ENCODE measurements at regions not wholly inside any gene's neighbourhood (a gene's known extent, or its start where the extent isn't known, plus 50 kb on each side); places are given as distances from the start of the nearest gene placed in this dataset.

DNA sequence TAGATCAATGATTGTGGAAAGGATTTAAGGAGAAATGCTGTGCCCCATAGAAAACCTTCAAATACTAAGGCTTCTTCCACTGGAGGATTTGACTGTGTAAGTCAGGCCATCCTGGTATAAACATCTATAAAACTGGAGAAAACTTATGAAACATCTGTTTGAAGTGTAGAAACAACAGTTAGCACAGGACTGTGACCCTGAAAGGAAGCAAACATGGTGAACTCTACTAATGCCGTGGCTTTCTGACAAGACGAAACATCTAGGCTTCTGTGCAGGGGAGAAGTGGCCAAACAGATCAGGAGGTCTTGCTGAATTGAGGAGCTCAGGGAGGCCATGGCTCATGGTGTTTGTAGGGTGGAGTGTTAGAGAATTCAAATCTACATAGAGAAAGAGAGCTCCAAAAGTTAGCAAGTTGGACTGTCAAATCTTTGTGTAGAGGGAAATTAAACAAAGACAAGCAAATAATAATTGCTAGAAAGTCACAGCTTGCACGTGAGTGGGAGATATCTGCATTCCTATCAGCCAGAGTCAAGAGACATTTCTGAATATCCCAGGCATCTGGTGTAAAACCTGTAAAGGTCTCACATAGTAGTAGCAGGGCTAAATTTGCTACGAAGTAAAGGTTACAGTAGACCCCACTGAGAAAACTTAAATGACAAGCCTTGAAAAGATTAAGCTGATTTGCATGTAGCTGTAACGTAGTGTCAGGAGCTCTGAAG, 566.8 kb upstream of the B3GALT2 start:
- no peak for DNase-seq
- Histone ChIP-seq H3K4me3 (no peak overlapping the region), H3K27ac (no peak overlapping the region), H3K36me3 (no peaks in the 10 kb centered on the region), H3K27me3 (no peaks in the 10 kb centered on the region), H3K4me1 (no peaks in the 10 kb centered on the region), H3K9me3 (no peaks in the 10 kb centered on the region)
- TF ChIP-seq, protein P1, sequence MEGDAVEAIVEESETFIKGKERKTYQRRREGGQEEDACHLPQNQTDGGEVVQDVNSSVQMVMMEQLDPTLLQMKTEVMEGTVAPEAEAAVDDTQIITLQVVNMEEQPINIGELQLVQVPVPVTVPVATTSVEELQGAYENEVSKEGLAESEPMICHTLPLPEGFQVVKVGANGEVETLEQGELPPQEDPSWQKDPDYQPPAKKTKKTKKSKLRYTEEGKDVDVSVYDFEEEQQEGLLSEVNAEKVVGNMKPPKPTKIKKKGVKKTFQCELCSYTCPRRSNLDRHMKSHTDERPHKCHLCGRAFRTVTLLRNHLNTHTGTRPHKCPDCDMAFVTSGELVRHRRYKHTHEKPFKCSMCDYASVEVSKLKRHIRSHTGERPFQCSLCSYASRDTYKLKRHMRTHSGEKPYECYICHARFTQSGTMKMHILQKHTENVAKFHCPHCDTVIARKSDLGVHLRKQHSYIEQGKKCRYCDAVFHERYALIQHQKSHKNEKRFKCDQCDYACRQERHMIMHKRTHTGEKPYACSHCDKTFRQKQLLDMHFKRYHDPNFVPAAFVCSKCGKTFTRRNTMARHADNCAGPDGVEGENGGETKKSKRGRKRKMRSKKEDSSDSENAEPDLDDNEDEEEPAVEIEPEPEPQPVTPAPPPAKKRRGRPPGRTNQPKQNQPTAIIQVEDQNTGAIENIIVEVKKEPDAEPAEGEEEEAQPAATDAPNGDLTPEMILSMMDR (IDR thresholded peaks at IDR 0.05): no peak
- no peak for TF ChIP-seq POLR2A (IDR thresholded peaks at IDR 0.05)

DNA sequence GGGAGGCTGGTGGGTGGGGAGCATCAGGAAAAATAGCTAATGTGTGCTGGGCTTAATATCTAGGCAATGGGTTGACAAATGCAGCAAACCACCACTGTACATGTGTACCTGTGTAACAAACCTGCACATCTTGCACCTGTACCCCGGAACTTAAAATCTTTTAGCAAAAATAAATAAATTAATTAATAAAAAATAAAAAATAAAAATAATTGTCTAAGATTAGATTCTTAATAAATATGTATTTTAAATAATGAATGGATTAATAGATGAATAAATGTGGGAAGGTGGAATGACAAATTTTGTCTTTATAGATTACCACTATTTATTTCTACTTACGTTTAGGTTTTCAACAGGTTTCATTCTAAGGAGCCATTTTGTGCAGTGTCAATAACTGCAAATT, 563.5 kb upstream of the B3GALT2 start:
- Histone ChIP-seq H3K36me3 (no peaks in the 10 kb centered on the region), H3K4me1 (no peaks in the 10 kb centered on the region), H3K27me3 (no peaks in the 10 kb centered on the region), H3K4me3 (no peak overlapping the region), H3K27ac (no peak overlapping the region), H3K9me3 (no peaks in the 10 kb centered on the region)
- TF ChIP-seq POLR2A (IDR thresholded peaks at IDR 0.05): no peak
- TF ChIP-seq, protein P1 (IDR thresholded peaks at IDR 0.05): no peak
- DNase-seq: no peak

DNA sequence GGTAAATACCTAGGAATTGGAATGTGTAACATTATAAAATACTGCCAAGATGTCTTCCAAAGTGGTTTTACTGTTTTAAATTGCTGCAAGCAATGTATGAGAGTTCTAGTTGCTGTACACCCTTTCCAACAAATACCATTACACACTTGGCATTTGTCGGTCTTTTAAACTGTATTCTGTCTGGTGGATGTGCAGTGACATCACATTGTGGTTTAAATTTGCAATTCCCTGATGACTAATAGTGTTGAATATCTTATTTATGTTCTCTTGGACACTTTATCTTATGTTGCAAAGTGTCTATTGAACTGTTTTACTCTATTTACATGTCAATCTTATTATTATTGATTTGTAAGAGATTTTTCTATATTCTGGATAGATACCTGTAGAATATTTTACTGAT, 561.2 kb upstream of the B3GALT2 start:
- Histone ChIP-seq H3K27ac (no peak overlapping the region), H3K4me3 (no peak overlapping the region), H3K27me3 (no peaks in the 10 kb centered on the region), H3K4me1 (no peaks in the 10 kb centered on the region), H3K36me3 (no peaks in the 10 kb centered on the region), H3K9me3 (no peaks in the 10 kb centered on the region)
- TF ChIP-seq, protein P1 (IDR thresholded peaks at IDR 0.05): no peak
- TF ChIP-seq POLR2A (IDR thresholded peaks at IDR 0.05): no peak
- no peak for DNase-seq

DNA sequence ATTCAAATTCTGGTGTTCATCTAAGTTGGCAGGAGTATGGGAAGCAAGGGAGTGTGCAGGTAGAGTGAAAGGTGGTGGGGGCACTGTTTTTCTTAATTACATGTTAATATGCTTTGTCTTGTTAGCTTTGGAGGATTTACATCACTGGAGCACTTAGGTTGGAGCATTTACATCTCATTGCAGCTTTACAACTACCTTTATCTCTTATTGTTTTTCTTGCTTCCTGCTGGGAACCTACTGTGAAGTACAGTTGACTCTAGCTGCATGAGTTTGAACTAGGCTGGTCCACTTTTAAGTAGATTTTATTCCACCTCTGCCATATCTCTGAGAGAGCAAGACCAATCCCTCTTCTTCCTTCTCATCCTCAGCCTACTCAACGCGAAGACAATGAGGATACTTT, 554.8 kb upstream of the B3GALT2 start:
- no peaks in the 10 kb centered on the region for H3K27me3 ChIP-seq
- no peaks in the 10 kb centered on the region for H3K9me3 ChIP-seq
- H3K4me1 ChIP-seq: no peaks in the 10 kb centered on the region
- H3K36me3 ChIP-seq: no peaks in the 10 kb centered on the region
- no peak overlapping the region for H3K4me3 ChIP-seq
- no peak for TF ChIP-seq POLR2A (IDR thresholded peaks at IDR 0.05)
- TF ChIP-seq, protein P1 (IDR thresholded peaks at IDR 0.05): no peak
- H3K27ac ChIP-seq: no peak overlapping the region
- no peak for DNase-seq

DNA sequence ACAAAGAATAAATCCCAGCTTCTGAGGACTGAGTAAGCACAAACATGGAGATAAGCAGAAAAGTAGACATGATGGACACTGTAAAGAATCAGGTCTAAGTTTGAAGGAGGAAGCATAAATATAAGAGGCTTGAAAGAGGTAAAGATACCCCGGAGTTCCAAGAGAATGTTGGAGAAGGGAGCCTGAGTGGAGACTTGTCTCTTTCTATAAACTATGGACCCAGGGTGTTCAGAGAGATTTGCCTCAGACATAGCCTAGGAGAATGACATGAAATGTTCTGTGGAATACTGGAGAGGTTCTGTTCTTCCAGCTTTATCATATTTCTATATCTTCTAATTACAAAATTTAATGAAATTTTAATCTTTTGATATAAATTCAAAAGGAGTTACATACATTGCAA, 554.3 kb upstream of the B3GALT2 start:
- Histone ChIP-seq H3K27me3 (no peaks in the 10 kb centered on the region), H3K36me3 (no peaks in the 10 kb centered on the region), H3K4me1 (no peaks in the 10 kb centered on the region), H3K4me3 (no peak overlapping the region), H3K9me3 (no peaks in the 10 kb centered on the region), H3K27ac (no peak overlapping the region)
- TF ChIP-seq POLR2A (IDR thresholded peaks at IDR 0.05): no peak
- TF ChIP-seq, protein P1 (IDR thresholded peaks at IDR 0.05): no peak
- no peak for DNase-seq

DNA sequence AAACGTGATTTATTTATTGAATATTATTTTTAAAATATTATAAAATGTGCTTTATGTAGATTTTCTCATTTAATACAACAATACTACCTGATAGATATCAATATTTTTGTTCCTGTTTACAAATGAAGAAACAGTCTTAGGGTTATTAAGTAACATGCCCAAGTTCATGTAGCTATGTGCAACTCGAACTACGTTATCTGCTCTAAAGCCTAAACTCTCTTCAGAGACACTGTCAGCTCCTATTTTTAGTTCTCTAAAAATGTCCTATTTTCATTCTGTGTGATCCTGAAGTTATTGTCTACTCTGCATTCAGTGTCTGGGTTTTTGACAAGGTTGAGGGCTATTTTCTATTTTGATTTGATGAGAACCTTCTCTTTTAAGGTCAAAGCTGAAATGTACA, 550.1 kb upstream of the B3GALT2 start:
- no peak for DNase-seq
- Histone ChIP-seq H3K4me3 (no peak overlapping the region), H3K27me3 (no peaks in the 10 kb centered on the region), H3K27ac (no peak overlapping the region), H3K36me3 (no peaks in the 10 kb centered on the region), H3K9me3 (no peaks in the 10 kb centered on the region), H3K4me1 (no peaks in the 10 kb centered on the region)
- no peak for TF ChIP-seq POLR2A (IDR thresholded peaks at IDR 0.05)
- TF ChIP-seq, protein P1 (IDR thresholded peaks at IDR 0.05): no peak
